Fibroblast of the aortic adventitia (primary cell): ENCODE measurements at regions not wholly inside any gene's neighbourhood (a gene's known extent, or its start where the extent isn't known, plus 50 kb on each side); places are given as distances from the start of the nearest gene placed in this dataset.

ENCODE experiments used
- DNase-seq: peaks from one replicate; pipeline ENCODE4 v3.0.0-alpha.2; 2010; ENCODE audit warnings: low read depth
- H3K4me3 ChIP-seq: 2 replicates; pipeline ENCODE4 v1.5.1; 2011; ENCODE audit warnings: low read depth, mild to moderate bottlenecking, control low read depth, low read length, moderate library complexity
- TF ChIP-seq, protein P1 (sequence below): IDR thresholded peaks from 2 replicates; pipeline ENCODE4 v1.5.1; 2011; ENCODE audit warnings: mild to moderate bottlenecking, low read length, control low read depth, inconsistent platforms; ENCODE audit not compliant: insufficient read depth

DNA sequence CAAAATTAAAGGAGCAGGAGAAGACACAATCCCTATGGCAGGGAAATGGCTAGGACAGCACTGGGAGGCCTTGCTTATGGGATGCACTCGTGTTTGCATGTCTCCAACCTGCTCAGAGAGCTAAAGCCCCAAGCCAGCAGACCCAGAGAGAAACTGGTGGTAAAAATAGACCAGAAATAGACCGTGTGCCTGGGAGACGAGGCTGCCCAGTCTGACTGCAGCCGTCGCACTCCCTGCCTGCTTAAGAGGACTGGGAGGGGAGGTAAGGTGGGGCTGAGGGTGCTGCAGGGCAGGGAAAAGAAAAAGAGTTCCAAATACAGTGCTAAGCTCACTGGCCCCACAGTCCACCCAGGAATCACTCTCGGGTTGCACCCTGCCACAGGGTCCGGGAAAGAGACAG lies 633.5 kb downstream of the BCOR start:
- TF ChIP-seq, protein P1, sequence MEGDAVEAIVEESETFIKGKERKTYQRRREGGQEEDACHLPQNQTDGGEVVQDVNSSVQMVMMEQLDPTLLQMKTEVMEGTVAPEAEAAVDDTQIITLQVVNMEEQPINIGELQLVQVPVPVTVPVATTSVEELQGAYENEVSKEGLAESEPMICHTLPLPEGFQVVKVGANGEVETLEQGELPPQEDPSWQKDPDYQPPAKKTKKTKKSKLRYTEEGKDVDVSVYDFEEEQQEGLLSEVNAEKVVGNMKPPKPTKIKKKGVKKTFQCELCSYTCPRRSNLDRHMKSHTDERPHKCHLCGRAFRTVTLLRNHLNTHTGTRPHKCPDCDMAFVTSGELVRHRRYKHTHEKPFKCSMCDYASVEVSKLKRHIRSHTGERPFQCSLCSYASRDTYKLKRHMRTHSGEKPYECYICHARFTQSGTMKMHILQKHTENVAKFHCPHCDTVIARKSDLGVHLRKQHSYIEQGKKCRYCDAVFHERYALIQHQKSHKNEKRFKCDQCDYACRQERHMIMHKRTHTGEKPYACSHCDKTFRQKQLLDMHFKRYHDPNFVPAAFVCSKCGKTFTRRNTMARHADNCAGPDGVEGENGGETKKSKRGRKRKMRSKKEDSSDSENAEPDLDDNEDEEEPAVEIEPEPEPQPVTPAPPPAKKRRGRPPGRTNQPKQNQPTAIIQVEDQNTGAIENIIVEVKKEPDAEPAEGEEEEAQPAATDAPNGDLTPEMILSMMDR, result no peak
- no peak for DNase-seq
- no peak overlapping the region for H3K4me3 ChIP-seq

GRCh38 chrX:39465467-39465866 lies 632.3 kb downstream of the BCOR start:
- no peak overlapping the region for H3K4me3 ChIP-seq
- DNase-seq, result no peak
- TF ChIP-seq, protein P1, result no peak

- no peak for DNase-seq
- TF ChIP-seq, protein P1, result no peak
- H3K4me3 ChIP-seq, result no peak overlapping the region
Observed at GRCh38 chrX:39465906-39466305, 631.9 kb downstream of the BCOR start.

GRCh38 chrX:39469126-39469525 lies 628.6 kb downstream of the BCOR start:
- H3K4me3 ChIP-seq, result no peak overlapping the region
- TF ChIP-seq, protein P1, result no peak
- no peak for DNase-seq

- DNase-seq, result peak; percentile 70
- TF ChIP-seq, protein P1, result no peak
- no peak overlapping the region for H3K4me3 ChIP-seq
Observed at GRCh38 chrX:39470588-39471407, 627.0 kb downstream of the BCOR start.

DNA sequence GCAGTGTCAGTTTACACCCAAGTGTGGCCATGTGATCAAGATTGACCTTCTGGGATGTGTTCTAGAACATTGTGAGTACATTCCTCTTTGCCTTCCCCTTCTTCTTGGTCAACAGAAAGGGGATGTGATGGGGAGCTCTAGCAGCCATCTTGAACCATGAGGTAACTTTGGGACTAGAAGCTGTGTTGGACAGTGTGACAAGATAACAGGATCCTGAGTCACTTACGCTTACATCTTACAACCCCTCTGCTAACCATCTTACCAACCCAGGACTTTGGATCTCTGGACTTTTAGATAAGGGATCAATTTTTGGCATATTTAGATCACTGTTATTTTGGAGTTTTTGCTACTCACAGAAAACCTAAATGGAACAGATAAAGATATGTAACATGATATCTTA lies 625.6 kb downstream of the BCOR start:
- no peak for DNase-seq
- TF ChIP-seq, protein P1, result no peak
- H3K4me3 ChIP-seq, result no peak overlapping the region

GRCh38 chrX:39473812-39474211 lies 623.9 kb downstream of the BCOR start:
- DNase-seq, result no peak
- no peak overlapping the region for H3K4me3 ChIP-seq

More at GRCh38 chrX:39473812-39474211, 623.9 kb downstream of the BCOR start:
- TF ChIP-seq, protein P1, result no peak
